ENCODE measurements at regions not wholly inside any gene's neighbourhood (a gene's known extent, or its start where the extent isn't known, plus 50 kb on each side); places are given as distances from the start of the nearest gene placed in this dataset.

GRCh38 chr6:105593805-105594671 is 191.2 kb upstream of the PREP start:
- Mint-ChIP-seq H3K36me3 (no peaks in the 10 kb centered on the region), H3K27ac (no peak overlapping the region), H3K27me3 (no peaks in the 10 kb centered on the region), H3K9me3 (peaks cover 0 to 5% (median 0%) of the 10 kb centered on the region in 3 donors), H3K4me3 (no peak overlapping the region), H3K4me1 (peaks cover 12 to 28% (median 19%) of the 10 kb centered on the region in 3 donors)
- peaks cover 10 to 26% of the 10 kb centered on the region in 2 experiments for H3K4me1 ChIP-seq (ENCODE audit: control insufficient read depth in 1 of 2, extremely low read depth in 1 of 2, insufficient read depth in 2 of 2, low read length in 2 of 2)
- ATAC-seq (replicated peaks in 1 of 4) (no peak), DNase-seq (no peak)
- no peaks in the 10 kb centered on the region for H3K27me3 ChIP-seq (replicated peaks in 1 of 2; ENCODE audit: control insufficient read depth in 2 of 2, extremely low read depth in 1 of 2, insufficient read depth in 2 of 2, low read length in 1 of 2)
- H3K27ac ChIP-seq (ENCODE audit: low read length): no peak overlapping the region
- CTCF ChIA-PET: no interaction called here
- WGBS (ENCODE audit: insufficient coverage): 60% methylated on average over 1 of the region's 4 CpGs
- no peaks in the 10 kb centered on the region for H3K36me3 ChIP-seq (ENCODE audit: control insufficient read depth in 2 of 2, extremely low read depth in 1 of 2, insufficient read depth in 1 of 2, low read length in 1 of 2)
- no peak overlapping the region for H3K4me3 ChIP-seq (ENCODE audit: control insufficient read depth in 1 of 2, extremely low read depth in 1 of 2, low read length in 1 of 2)
- H3K9me3 ChIP-seq: no peaks in the 10 kb centered on the region
- POLR2A ChIA-PET: interaction anchor here in 1 of 2 donors (0.6 kb wide), 1 partner anchor 504 kb away, joined by 3 read pairs; no protein-coding TSS in a partner anchor

GRCh38 chr6:105593056-105593690 is 190.3 kb upstream of the PREP start:
- ChIA-PET POLR2A (interaction anchor here in 1 of 2 donors (0.6 kb wide), 1 partner anchor 505 kb away, joined by 3 read pairs; no protein-coding TSS in a partner anchor), CTCF (no interaction called here)
- Mint-ChIP-seq H3K4me3 (no peak overlapping the region), H3K27me3 (no peaks in the 10 kb centered on the region), H3K4me1 (peaks cover 20 to 37% (median 25%) of the 10 kb centered on the region in 3 donors), H3K27ac (no peak overlapping the region), H3K36me3 (no peaks in the 10 kb centered on the region), H3K9me3 (peaks cover 0 to under 1% (median 0%) of the 10 kb centered on the region in 3 donors)
- WGBS (ENCODE audit: insufficient coverage): 80% methylated on average over 2 of the region's 4 CpGs
- Histone ChIP-seq H3K27me3 (replicated peaks in 1 of 2; ENCODE audit: control insufficient read depth in 2 of 2, extremely low read depth in 1 of 2, insufficient read depth in 2 of 2, low read length in 1 of 2) (no peaks in the 10 kb centered on the region), H3K27ac (ENCODE audit: low read length) (no peak overlapping the region), H3K9me3 (no peaks in the 10 kb centered on the region), H3K4me1 (ENCODE audit: control insufficient read depth in 1 of 2, extremely low read depth in 1 of 2, insufficient read depth in 2 of 2, low read length in 2 of 2) (peaks cover 13 to 34% of the 10 kb centered on the region in 2 experiments), H3K36me3 (ENCODE audit: control insufficient read depth in 2 of 2, extremely low read depth in 1 of 2, insufficient read depth in 1 of 2, low read length in 1 of 2) (no peaks in the 10 kb centered on the region), H3K4me3 (ENCODE audit: control insufficient read depth in 1 of 2, extremely low read depth in 1 of 2, low read length in 1 of 2) (no peak overlapping the region)
- no peak for ATAC-seq (replicated peaks in 1 of 4)
- DNase-seq: no peak

- CTCF ChIA-PET: interaction anchor here in 1 of 2 donors (0.5 kb wide), 1 partner anchor 743 kb away, joined by 5 read pairs; no protein-coding TSS in a partner anchor
- H3K36me3 ChIP-seq (ENCODE audit: control insufficient read depth in 2 of 2, extremely low read depth in 1 of 2, insufficient read depth in 1 of 2, low read length in 1 of 2): no peaks in the 10 kb centered on the region
- H3K9me3 ChIP-seq: no peaks in the 10 kb centered on the region
- no peak overlapping the region for H3K27ac Mint-ChIP-seq
- H3K27me3 Mint-ChIP-seq: peaks cover 0 to under 1% of the 10 kb centered on the region in 2 donors
- no peak for ATAC-seq (replicated peaks in 1 of 4)
- H3K27ac ChIP-seq (ENCODE audit: low read length): no peak overlapping the region
- no peak overlapping the region for H3K4me3 ChIP-seq (ENCODE audit: control insufficient read depth in 1 of 2, extremely low read depth in 1 of 2, low read length in 1 of 2)
- H3K4me1 ChIP-seq (ENCODE audit: control insufficient read depth in 1 of 2, extremely low read depth in 1 of 2, insufficient read depth in 2 of 2, low read length in 2 of 2): peaks cover 20 to 35% of the 10 kb centered on the region in 2 experiments
- H3K4me1 Mint-ChIP-seq: peaks cover 28 to 44% (median 32%) of the 10 kb centered on the region in 3 donors
- no peaks in the 10 kb centered on the region for H3K27me3 ChIP-seq (replicated peaks in 1 of 2; ENCODE audit: control insufficient read depth in 2 of 2, extremely low read depth in 1 of 2, insufficient read depth in 2 of 2, low read length in 1 of 2)
- no peaks in the 10 kb centered on the region for H3K9me3 Mint-ChIP-seq
- POLR2A ChIA-PET: no interaction called here
- no CpG with 5 or more reads among the region's 2 CpGs for WGBS (ENCODE audit: insufficient coverage)
- no peaks in the 10 kb centered on the region for H3K36me3 Mint-ChIP-seq
- no peak overlapping the region for H3K4me3 Mint-ChIP-seq
- DNase-seq: no peak
Measured at GRCh38 chr6:105592329-105592728, 189.4 kb upstream of the PREP start.

DNA sequence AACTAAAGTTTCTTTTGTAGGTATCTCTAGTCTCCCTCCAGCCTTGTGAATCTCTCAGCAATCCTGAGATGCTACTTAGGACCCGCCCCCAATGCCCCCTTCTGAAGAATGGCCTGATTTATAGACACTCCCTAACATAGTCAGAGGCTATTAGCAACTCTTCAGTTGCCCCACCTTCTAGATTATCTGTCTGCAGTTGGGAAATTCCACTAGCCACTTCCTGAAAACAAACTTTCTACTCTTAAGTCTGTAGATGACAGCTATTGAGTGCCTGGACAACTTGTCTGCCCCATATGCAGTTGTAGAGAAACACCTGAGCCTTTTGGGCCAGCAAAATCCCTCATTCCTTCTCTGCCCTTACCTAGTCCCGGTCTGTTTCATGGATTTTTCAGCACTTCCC is 188.2 kb upstream of the PREP start:
- POLR2A ChIA-PET: interaction anchor here in 1 of 2 donors (0.5 kb wide), 1 partner anchor 12 kb away, joined by 3 read pairs; no protein-coding TSS in a partner anchor
- no peaks in the 10 kb centered on the region for H3K36me3 ChIP-seq (ENCODE audit: control insufficient read depth in 2 of 2, extremely low read depth in 1 of 2, insufficient read depth in 1 of 2, low read length in 1 of 2)
- H3K4me1 Mint-ChIP-seq: peaks cover 33 to 49% (median 35%) of the 10 kb centered on the region in 3 donors
- no peaks in the 10 kb centered on the region for H3K9me3 ChIP-seq
- peak in 3 of 4 experiments; percentile 37 to 65 (median 43) for ATAC-seq (replicated peaks in 1 of 4)
- 80% methylated on average over 1 of the region's 2 CpGs for WGBS (ENCODE audit: insufficient coverage)
- H3K36me3 Mint-ChIP-seq: no peaks in the 10 kb centered on the region
- H3K27me3 Mint-ChIP-seq: peaks cover 0 to 1% of the 10 kb centered on the region in 2 donors
- CTCF ChIA-PET: interaction anchor here in 1 of 2 donors (0.6 kb wide), 1 partner anchor 141 kb away, joined by 3 read pairs; no protein-coding TSS in a partner anchor
- no peaks in the 10 kb centered on the region for H3K9me3 Mint-ChIP-seq
- H3K4me1 ChIP-seq (ENCODE audit: control insufficient read depth in 1 of 2, extremely low read depth in 1 of 2, insufficient read depth in 2 of 2, low read length in 2 of 2): peaks cover 20 to 35% of the 10 kb centered on the region in 2 experiments
- H3K4me3 ChIP-seq (ENCODE audit: control insufficient read depth in 1 of 2, extremely low read depth in 1 of 2, low read length in 1 of 2): no peak overlapping the region
- H3K27ac Mint-ChIP-seq: no peak overlapping the region
- no peak overlapping the region for H3K27ac ChIP-seq (ENCODE audit: low read length)
- DNase-seq: peak in 1 of 35 experiments; percentile 57
- no peaks in the 10 kb centered on the region for H3K27me3 ChIP-seq (replicated peaks in 1 of 2; ENCODE audit: control insufficient read depth in 2 of 2, extremely low read depth in 1 of 2, insufficient read depth in 2 of 2, low read length in 1 of 2)
- H3K4me3 Mint-ChIP-seq: peak overlapping the region in 1 of 3 donors; percentile 5

GRCh38 chr6:105588123-105588710 is 185.3 kb upstream of the PREP start:
- 79% methylated on average over 3 of the region's 6 CpGs for WGBS (ENCODE audit: insufficient coverage)
- H3K9me3 Mint-ChIP-seq: no peaks in the 10 kb centered on the region
- H3K4me1 ChIP-seq (ENCODE audit: control insufficient read depth in 1 of 2, extremely low read depth in 1 of 2, insufficient read depth in 2 of 2, low read length in 2 of 2): peaks cover 20 to 27% of the 10 kb centered on the region in 2 experiments
- no peaks in the 10 kb centered on the region for H3K9me3 ChIP-seq
- no peaks in the 10 kb centered on the region for H3K36me3 Mint-ChIP-seq
- H3K27me3 ChIP-seq (replicated peaks in 1 of 2; ENCODE audit: control insufficient read depth in 2 of 2, extremely low read depth in 1 of 2, insufficient read depth in 2 of 2, low read length in 1 of 2): no peaks in the 10 kb centered on the region
- peaks cover 31 to 47% (median 34%) of the 10 kb centered on the region in 3 donors for H3K4me1 Mint-ChIP-seq
- peak overlapping the region; percentile 17 for H3K27ac ChIP-seq (ENCODE audit: low read length)
- H3K27me3 Mint-ChIP-seq: peaks cover 0 to 1% of the 10 kb centered on the region in 2 donors
- ChIA-PET CTCF (no interaction called here), POLR2A (no interaction called here)
- H3K4me3 Mint-ChIP-seq: peak overlapping the region in 2 of 3 donors; percentile 74 to 79
- ATAC-seq (replicated peaks in 1 of 4) (peak in 1 of 4 experiments; percentile 11), DNase-seq (no peak)
- H3K4me3 ChIP-seq (ENCODE audit: control insufficient read depth in 1 of 2, extremely low read depth in 1 of 2, low read length in 1 of 2): peak overlapping the region in 1 of 2 donors; percentile 55
- no peaks in the 10 kb centered on the region for H3K36me3 ChIP-seq (ENCODE audit: control insufficient read depth in 2 of 2, extremely low read depth in 1 of 2, insufficient read depth in 1 of 2, low read length in 1 of 2)
- H3K27ac Mint-ChIP-seq: peak overlapping the region; percentile 94 to 97
